CD4-positive, alpha-beta T cell (primary cell): ENCODE measurements at regions not wholly inside any gene's neighbourhood (a gene's known extent, or its start where the extent isn't known, plus 50 kb on each side); places are given as distances from the start of the nearest gene placed in this dataset.

Experiments used
- ATAC-seq: fragments of 200-7000 bp; cut with Tn5 transposase; one replicate; pipeline ENCODE4 v1.10.0; 2022; ENCODE audit warnings: mild to moderate bottlenecking; ENCODE audit not compliant: poor library complexity
- CTCF ChIA-PET: fragments of 350-600 bp; sonication (Branson Sonifier 250); formaldehyde crosslinking; loops from one replicate; lab custom pipeline; 2021; ENCODE audit warnings: antibody characterized with exemption, inconsistent platforms; lab: Charles Lee
- POLR2A ChIA-PET: fragments of 350-600 bp; sonication (Branson Sonifier 250); formaldehyde crosslinking; loops from one replicate; lab custom pipeline; 2021; ENCODE audit warnings: antibody characterized with exemption, inconsistent platforms; lab: Charles Lee
- DNase-seq, 14 experiments: peaks; one replicate each; pipeline ENCODE4 v3.0.0-alpha.2; 2013 to 2020; ENCODE audit warnings: mixed read lengths in 2 of 14
- H3K27ac ChIP-seq, 2 donors: one replicate each; pipeline versions ENCODE4 v1.5.1 to v1.7.0; 2013; ENCODE audit warnings: low read length in 2 of 2, low read depth in 1 of 2, mild to moderate bottlenecking in 1 of 2
- H3K27me3 ChIP-seq, 2 experiments: 1 replicate in 1 of 2; 2 replicates in 1 of 2; pipeline versions ENCODE4 v1.6.1 to v1.7.0; 2013; ENCODE audit warnings: low read length in 2 of 2, control low read depth in 1 of 2, mild to moderate bottlenecking in 1 of 2, moderate library complexity in 1 of 2; ENCODE audit not compliant: insufficient read depth in 2 of 2, control insufficient read depth in 1 of 2
- H3K36me3 ChIP-seq: one replicate; pipeline ENCODE4 v1.6.1; 2013; ENCODE audit warnings: low read length, control low read depth; ENCODE audit not compliant: insufficient read depth
- H3K4me1 ChIP-seq: one replicate; pipeline ENCODE4 v1.6.1; 2013; ENCODE audit warnings: low read length, control low read depth; ENCODE audit not compliant: insufficient read depth
- H3K4me3 ChIP-seq: one replicate; pipeline ENCODE4 v1.5.1; 2013; ENCODE audit warnings: mild to moderate bottlenecking, low read length, moderate library complexity
- H3K9me3 ChIP-seq, 2 experiments: 1 replicate in 1 of 2; 2 replicates in 1 of 2; pipeline versions ENCODE4 v1.6.1 to v1.7.0; 2013; ENCODE audit warnings: low read length in 2 of 2, mild to moderate bottlenecking in 2 of 2, control low read depth in 1 of 2, moderate library complexity in 1 of 2; ENCODE audit not compliant: control insufficient read depth in 1 of 2, insufficient read depth in 1 of 2
- H3K27ac Mint-ChIP-seq: one replicate; pipeline ENCODE4 v1.8.0; 2020; ENCODE audit warnings: mixed read lengths
- H3K27me3 Mint-ChIP-seq: one replicate; pipeline ENCODE4 v1.8.0; 2021; ENCODE audit warnings: mixed read lengths
- H3K36me3 Mint-ChIP-seq: one replicate; pipeline ENCODE4 v1.8.0; 2021; ENCODE audit warnings: low read depth, mixed read lengths
- H3K4me1 Mint-ChIP-seq: one replicate; pipeline ENCODE4 v1.8.0; 2021; ENCODE audit warnings: low read depth, mixed read lengths
- H3K4me3 Mint-ChIP-seq: one replicate; pipeline ENCODE4 v1.8.0; 2020; ENCODE audit warnings: mild to moderate bottlenecking, mixed read lengths
- H3K9me3 Mint-ChIP-seq: one replicate; pipeline ENCODE4 v1.8.0; 2020; ENCODE audit warnings: mixed read lengths
- intact Hi-C, 2 experiments: fragments of 100-400 bp; cut with DNase I in 1 of 2; cut with micrococcal nuclease in 1 of 2; formaldehyde crosslinking; loops; one replicate each; pipeline versions ENCODE4 v1.15.1 to v1.9.0; 2023 to 2025; cut with DNase I, micrococcal nuclease
- TF ChIP-seq, protein P1 (sequence below): fragments of 200-600 bp; IDR thresholded peaks from one replicate; pipeline ENCODE4 v1.8.0; 2022; ENCODE audit warnings: antibody characterized with exemption, mild to moderate bottlenecking

DNA sequence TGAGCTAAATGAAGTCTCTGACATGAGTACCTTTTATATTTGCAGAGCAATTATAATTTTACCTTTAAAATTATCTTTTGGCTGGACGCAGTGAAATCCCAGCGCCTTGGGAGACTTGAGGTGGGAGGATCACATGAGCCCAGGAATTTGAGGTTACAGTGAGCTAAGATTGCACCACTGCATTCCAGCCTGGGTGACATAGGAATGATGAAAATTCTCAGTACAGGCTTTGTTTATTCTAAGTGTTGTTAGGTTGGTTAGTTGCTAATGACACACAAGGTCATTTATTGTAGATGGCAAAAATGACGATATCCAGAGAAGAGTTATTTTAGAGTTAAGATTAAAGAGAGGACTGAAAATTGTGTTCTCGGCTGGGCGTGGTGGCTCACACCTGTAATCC lies 87.6 kb downstream of the XRCC2 start:
- Histone ChIP-seq H3K27ac (no peak overlapping the region), H3K36me3 (no peaks in the 10 kb centered on the region), H3K27me3 (no peaks in the 10 kb centered on the region), H3K4me3 (no peak overlapping the region), H3K9me3 (no peaks in the 10 kb centered on the region), H3K4me1 (no peaks in the 10 kb centered on the region)
- Mint-ChIP-seq H3K9me3 (no peaks in the 10 kb centered on the region), H3K4me1 (no peaks in the 10 kb centered on the region), H3K4me3 (no peak overlapping the region), H3K36me3 (no peaks in the 10 kb centered on the region), H3K27me3 (no peaks in the 10 kb centered on the region), H3K27ac (no peak overlapping the region)
- ATAC-seq, result no peak
- TF ChIP-seq, protein P1, sequence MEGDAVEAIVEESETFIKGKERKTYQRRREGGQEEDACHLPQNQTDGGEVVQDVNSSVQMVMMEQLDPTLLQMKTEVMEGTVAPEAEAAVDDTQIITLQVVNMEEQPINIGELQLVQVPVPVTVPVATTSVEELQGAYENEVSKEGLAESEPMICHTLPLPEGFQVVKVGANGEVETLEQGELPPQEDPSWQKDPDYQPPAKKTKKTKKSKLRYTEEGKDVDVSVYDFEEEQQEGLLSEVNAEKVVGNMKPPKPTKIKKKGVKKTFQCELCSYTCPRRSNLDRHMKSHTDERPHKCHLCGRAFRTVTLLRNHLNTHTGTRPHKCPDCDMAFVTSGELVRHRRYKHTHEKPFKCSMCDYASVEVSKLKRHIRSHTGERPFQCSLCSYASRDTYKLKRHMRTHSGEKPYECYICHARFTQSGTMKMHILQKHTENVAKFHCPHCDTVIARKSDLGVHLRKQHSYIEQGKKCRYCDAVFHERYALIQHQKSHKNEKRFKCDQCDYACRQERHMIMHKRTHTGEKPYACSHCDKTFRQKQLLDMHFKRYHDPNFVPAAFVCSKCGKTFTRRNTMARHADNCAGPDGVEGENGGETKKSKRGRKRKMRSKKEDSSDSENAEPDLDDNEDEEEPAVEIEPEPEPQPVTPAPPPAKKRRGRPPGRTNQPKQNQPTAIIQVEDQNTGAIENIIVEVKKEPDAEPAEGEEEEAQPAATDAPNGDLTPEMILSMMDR, result no peak
- no peak for DNase-seq
- intact Hi-C loops, result no loop called here
- CTCF ChIA-PET, result interaction anchor here (1.0 kb wide), 1 partner anchor 12 kb away, joined by 3 read pairs; no protein-coding TSS in a partner anchor
- POLR2A ChIA-PET, result no interaction called here

DNA sequence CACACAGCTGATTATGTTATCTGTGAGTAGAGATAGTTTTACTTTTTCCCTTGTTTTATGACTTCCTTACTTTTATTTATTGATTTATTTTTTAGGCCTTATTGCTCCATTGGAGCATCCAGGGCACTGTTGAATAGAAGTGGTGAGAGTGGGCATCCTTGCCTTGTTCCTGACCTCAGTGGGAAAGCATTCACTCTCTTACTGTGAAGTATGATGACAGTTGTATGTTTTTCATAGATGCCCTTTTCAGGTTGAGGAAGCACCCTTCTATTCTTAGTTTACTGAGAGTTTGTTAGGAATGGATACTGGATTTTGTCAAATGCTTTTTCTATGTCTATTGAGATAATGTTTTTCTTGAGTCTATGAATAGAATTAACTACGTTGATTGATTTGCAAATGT lies 88.6 kb downstream of the XRCC2 start:
- Mint-ChIP-seq H3K4me1 (no peaks in the 10 kb centered on the region), H3K36me3 (no peaks in the 10 kb centered on the region), H3K27ac (no peak overlapping the region), H3K27me3 (no peaks in the 10 kb centered on the region), H3K4me3 (no peak overlapping the region), H3K9me3 (no peaks in the 10 kb centered on the region)
- H3K9me3 ChIP-seq, result no peaks in the 10 kb centered on the region
- H3K4me1 ChIP-seq, result no peaks in the 10 kb centered on the region
- ATAC-seq (no peak), DNase-seq (no peak)
- intact Hi-C loops, result no loop called here
- H3K27me3 ChIP-seq, result no peaks in the 10 kb centered on the region
- TF ChIP-seq, protein P1, result no peak
- CTCF ChIA-PET, result no interaction called here
- POLR2A ChIA-PET, result no interaction called here
- no peak overlapping the region for H3K4me3 ChIP-seq
- no peaks in the 10 kb centered on the region for H3K36me3 ChIP-seq
- no peak overlapping the region for H3K27ac ChIP-seq

DNA sequence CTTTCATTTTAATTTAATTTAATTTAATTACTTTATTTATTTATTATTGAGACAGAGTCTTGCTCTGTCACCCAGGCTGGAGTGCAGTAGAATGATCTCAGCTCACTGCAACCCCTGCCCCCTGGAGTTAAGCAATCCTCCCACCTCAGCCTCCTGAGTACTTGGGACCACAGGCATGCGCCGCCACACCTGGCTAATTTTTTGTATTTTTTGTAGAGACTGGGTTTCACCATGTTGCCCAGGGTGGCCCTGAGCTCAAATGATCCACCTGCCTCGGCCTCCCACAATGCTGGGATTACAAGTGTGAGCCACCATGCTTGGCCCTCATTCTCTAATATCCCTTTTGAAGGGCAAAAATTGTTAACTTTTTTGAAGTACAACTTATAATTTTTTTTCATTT lies 92.9 kb downstream of the XRCC2 start:
- DNase-seq, result no peak
- H3K27ac ChIP-seq, result no peak overlapping the region
- CTCF ChIA-PET, result no interaction called here
- no peaks in the 10 kb centered on the region for H3K27me3 Mint-ChIP-seq
- H3K4me1 ChIP-seq, result no peaks in the 10 kb centered on the region
- no peaks in the 10 kb centered on the region for H3K9me3 ChIP-seq
- no peaks in the 10 kb centered on the region for H3K36me3 Mint-ChIP-seq
- no peaks in the 10 kb centered on the region for H3K36me3 ChIP-seq
- H3K27me3 ChIP-seq, result no peaks in the 10 kb centered on the region
- POLR2A ChIA-PET, result no interaction called here
- intact Hi-C loops, result no loop called here
- no peak overlapping the region for H3K27ac Mint-ChIP-seq
- no peak for ATAC-seq
- H3K4me3 ChIP-seq, result no peak overlapping the region
- no peak overlapping the region for H3K4me3 Mint-ChIP-seq
- TF ChIP-seq, protein P1, result no peak
- H3K4me1 Mint-ChIP-seq, result no peaks in the 10 kb centered on the region
- no peaks in the 10 kb centered on the region for H3K9me3 Mint-ChIP-seq
